Endometrium (tissue), 2 donors: ENCODE measurements at regions not wholly inside any gene's neighbourhood (a gene's known extent, or its start where the extent isn't known, plus 50 kb on each side); places are given as distances from the start of the nearest gene placed in this dataset.
"Not testable (repeated sequence)": the region's sequence is repeated elsewhere in the genome, so short reads cannot be mapped to it uniquely, and the experiment has no call there.

Experiments used
- FAIRE-seq: peaks from 2 replicates; lab custom pipeline; 2012; peaks lifted over from hg19 to GRCh38; lab: Jason Lieb, UNC
- donor health status: control.
- donor health status: control.

DNA sequence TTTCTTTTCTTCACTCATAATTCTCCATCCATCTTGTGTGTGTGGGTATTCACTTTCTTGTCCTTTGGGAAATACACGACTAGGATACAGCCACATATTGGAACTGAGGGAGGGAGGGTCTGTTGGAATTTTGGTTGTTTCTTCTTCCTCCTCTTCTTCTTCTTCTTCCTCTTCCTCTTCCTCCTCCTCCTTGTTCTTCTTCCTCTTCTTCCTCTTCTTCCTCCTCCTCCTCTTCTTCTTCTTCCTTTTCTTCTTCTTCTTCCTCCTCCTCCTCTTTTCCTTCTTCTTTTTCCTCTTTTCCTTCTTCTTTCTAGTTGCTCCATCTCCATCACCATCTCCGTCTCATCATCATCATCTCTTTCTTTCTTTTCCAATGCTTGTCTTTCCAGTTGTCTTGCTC is 1307.3 kb upstream of the ZEB2 start:
- FAIRE-seq: no peak

DNA sequence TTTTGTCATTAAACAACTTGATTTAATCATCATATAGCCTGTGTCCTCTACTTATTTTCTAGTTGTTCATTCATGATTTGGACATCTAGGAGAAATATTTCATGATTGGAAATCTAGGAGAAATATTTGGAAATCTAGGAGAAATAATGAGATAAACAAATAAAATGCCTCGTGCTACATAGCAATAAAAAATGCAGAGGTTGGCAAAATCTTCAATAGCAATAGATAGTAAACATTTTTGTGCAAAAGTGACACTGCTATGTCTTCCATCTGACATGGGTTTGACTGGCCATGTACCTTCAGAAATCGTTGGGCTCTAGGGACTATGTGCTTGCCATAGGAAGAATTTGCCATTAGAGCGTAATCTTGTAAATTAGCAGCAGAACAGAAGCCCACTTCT is 1304.5 kb upstream of the ZEB2 start:
- FAIRE-seq: no peak

GRCh38 chr2:145822892-145823534 is 1303.1 kb upstream of the ZEB2 start:
- no peak for FAIRE-seq

GRCh38 chr2:145820651-145821050 is 1300.7 kb upstream of the ZEB2 start:
- FAIRE-seq: no peak

GRCh38 chr2:145818890-145819504 is 1299.1 kb upstream of the ZEB2 start:
- no peak for FAIRE-seq

GRCh38 chr2:145815933-145816332 is 1296.0 kb upstream of the ZEB2 start:
- no peak for FAIRE-seq

GRCh38 chr2:145813481-145813880 is 1293.6 kb upstream of the ZEB2 start:
- no peak for FAIRE-seq

DNA sequence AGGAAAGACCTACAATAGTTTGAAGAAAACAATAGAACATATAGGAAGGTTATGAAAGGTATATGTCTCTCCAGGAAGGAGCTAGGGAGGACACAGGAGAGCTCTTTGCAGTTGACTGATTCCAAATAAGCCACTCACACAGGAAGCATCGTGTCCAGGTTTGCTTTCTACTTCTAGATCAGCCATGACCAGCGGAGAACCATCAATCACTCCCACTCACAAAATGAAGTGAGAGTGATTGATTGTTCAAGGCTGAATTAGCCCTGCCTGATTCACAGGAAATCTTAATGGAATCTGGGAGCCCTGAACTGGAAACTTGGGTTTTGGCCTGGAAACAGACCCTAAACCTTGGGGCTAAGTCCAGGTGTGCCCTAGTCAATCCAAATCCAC is 1292.2 kb upstream of the ZEB2 start:
- no peak for FAIRE-seq

- FAIRE-seq: no peak
These were observed 1291.6 kb upstream of the ZEB2 start for GRCh38 chr2:145811276-145812164.

- no peak for FAIRE-seq
These were observed 1288.0 kb upstream of the ZEB2 start for GRCh38 chr2:145807968-145808367.

DNA sequence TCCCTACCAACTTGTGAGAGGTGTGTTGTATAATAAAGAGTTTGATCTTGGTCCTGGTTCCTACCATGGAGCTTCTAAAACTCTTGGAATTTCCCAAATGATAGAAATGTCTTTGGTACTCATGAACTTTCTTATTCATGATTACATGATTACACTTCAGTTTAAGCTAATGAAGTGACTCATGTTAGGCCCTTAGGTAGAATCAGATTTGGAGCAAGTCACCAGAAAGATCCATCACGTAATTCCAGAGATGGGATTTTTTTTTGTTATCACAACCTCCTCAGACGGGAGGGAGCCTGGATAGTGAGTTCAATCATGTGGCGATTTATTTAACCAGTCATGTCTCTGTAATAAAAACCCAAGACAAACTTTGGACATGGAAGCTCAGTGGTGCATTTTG is 1287.6 kb upstream of the ZEB2 start:
- no peak for FAIRE-seq

DNA sequence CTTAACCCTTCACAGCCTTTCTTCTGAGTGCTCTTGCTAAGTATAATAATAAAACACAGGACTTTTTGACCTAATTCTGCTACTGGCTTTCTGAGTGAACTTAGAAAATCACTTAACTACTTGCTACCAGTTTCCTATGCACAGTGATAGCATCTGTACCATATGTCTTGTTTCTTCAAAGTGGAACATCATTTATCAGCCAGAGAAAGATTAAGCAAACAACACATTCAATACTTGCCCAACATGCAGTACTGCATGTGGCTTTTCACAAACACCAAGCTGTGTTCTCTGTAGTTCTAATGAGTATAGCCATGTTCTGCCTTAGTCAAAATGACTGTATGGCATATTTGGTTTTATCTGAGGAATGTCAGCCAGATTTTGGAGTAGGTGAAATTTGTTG is 1286.6 kb upstream of the ZEB2 start:
- FAIRE-seq: no peak

GRCh38 chr2:145802133-145802532 is 1282.2 kb upstream of the ZEB2 start:
- FAIRE-seq: no peak

DNA sequence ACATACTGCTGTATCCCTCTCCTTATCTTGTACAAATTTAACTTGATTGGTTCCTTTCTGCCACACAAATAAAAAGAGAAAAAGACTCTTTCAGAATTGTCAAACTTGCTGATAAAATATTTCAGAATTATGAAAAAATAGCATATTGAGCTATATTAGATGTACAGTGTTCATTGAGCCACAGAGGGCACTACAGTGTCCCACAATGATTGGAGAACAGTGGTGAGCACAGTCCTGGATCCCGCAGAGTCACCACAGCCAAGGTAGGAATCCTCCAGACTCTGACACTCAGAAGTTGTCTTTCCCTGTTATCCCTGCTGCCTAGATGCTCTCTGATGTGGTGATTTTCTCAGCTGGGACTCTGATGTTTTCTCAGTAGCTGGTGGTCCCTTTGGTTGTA is 1281.3 kb upstream of the ZEB2 start:
- no peak for FAIRE-seq

GRCh38 chr2:145800151-145801091 is 1280.5 kb upstream of the ZEB2 start:
- FAIRE-seq: no peak

GRCh38 chr2:145799595-145800108 is 1279.7 kb upstream of the ZEB2 start:
- FAIRE-seq: no peak

- no peak for FAIRE-seq
These were observed 1278.5 kb upstream of the ZEB2 start for GRCh38 chr2:145798419-145798818.

- FAIRE-seq: no peak
These were observed 1277.8 kb upstream of the ZEB2 start for GRCh38 chr2:145797692-145798091.

DNA sequence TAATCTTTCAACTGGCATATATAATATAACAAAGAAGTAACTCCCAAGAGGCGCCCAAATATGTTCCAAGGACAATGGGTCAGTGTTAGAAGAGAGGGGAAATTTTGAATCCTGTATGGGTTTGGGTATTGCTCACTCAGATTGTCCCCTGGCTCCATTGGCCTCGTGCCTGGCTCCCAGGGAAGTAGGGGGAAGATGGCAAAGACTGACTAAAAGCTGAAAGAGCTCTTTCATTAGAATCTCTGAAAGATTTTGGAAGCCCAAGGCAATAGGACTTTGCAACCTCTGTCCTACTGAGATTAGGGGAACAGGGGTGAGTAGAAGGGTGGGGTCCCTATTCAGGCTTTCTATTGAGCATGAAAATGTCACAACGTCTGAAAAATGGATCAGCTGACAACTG is 1272.8 kb upstream of the ZEB2 start:
- FAIRE-seq: no peak

DNA sequence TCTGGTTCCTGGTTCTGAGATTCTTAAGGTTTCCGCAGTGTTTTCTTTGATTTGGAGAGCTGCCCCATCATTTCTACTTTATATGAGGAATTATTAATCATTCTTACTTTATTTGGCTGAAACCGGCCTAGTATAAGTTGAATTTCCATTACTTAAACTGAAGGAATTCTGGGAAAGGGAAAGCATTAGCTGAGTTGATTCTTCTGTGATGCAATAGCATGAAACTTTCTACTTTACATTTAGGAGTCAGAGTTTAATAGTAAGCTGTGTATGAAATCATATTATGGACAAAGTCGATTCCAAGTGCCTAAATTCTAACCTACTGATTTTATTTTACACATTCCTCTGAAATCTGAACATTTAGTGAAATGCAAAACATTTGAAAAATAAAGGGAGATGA is 1269.7 kb upstream of the ZEB2 start:
- no peak for FAIRE-seq

DNA sequence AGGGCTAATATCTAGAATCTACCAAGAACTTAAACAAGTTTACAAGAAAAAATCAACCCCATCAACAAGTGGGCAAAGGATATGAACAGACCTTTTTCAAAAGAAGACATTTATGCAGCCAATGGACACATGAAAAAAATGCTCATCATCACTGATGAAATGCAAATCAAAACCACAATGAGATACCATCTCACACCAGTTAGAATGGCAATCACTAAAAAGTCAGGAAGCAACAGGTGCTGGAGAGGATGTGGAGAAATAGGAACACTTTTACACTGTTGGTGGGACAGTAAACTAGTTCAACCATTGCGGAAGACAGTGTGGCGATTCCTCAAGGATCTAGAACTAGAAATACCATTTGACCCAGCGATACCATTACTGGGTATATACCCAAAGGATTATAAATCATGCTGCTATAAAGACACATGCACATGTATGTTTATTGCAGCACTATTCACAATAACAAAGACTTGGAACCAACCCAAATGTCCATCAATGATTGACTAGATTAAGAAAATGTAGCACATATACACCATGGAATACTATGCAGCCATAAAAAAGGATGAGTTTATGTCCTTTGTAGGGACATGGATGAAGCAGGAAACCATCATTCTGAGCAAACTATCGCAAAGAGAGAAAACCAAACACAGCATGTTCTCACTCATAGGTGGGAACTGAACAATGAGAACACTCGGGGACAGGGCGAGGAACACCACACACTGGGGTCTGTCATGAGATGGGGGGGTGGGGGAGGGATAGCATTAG is 1267.9 kb upstream of the ZEB2 start:
- FAIRE-seq: not testable (repeated sequence)
